Liver (tissue), 3 donors: ENCODE measurements at regions not wholly inside any gene's neighbourhood (a gene's known extent, or its start where the extent isn't known, plus 50 kb on each side); places are given as distances from the start of the nearest gene placed in this dataset.

Experiments used
- ATF3 ChIP-seq: IDR thresholded peaks from 2 replicates; pipeline ENCODE4 v1.6.1; 2016; ENCODE audit warnings: antibody characterized with exemption
- CTCF ChIP-seq: fragments of 150-350 bp; IDR thresholded peaks from 2 replicates; pipeline ENCODE4 v1.5.1; 2017; ENCODE audit warnings: improper control_type of control experiment, low read depth, low read length; ENCODE audit not compliant: missing input control
- RAD21 ChIP-seq, 2 donors: IDR thresholded peaks; 2 replicates each; pipeline ENCODE4 v1.6.1; 2016; ENCODE audit warnings: antibody characterized with exemption in 2 of 2, mild to moderate bottlenecking in 2 of 2
- RXRA ChIP-seq, 2 donors: IDR thresholded peaks; 2 replicates each; pipeline ENCODE4 v1.6.1; 2017 to 2018; ENCODE audit warnings: antibody characterized with exemption in 2 of 2, mild to moderate bottlenecking in 1 of 2
- TAF1 ChIP-seq: conservative IDR thresholded peaks from 2 replicates; pipeline ENCODE4 v1.6.1; 2016; ENCODE audit warnings: antibody characterized with exemption, mild to moderate bottlenecking
- ZBTB33 ChIP-seq: IDR thresholded peaks from 2 replicates; pipeline ENCODE4 v1.6.1; 2016; ENCODE audit warnings: antibody characterized with exemption
- donor health status: healthy.
- donor health status: healthy.

- no peak for TF ChIP-seq ATF3
- no peak for TF ChIP-seq CTCF
- TF ChIP-seq RXRA (IDR thresholded peaks at IDR 0.05): no peak
- TF ChIP-seq RAD21 (IDR thresholded peaks at IDR 0.05): no peak
- TF ChIP-seq TAF1: no peak
- no peak for TF ChIP-seq ZBTB33
These were observed 986.5 kb downstream of the CDH18 start for GRCh38 chr5:19001539-19001938.
